Calu3 (cell line): ENCODE measurements at regions not wholly inside any gene's neighbourhood (a gene's known extent, or its start where the extent isn't known, plus 50 kb on each side); places are given as distances from the start of the nearest gene placed in this dataset.

ENCODE experiments used
- BruUV-seq: library from RNA; stranded (reverse); fragments of 400-500 nt; replicated peaks from 2 replicates; lab custom pipeline; 2021; lab: Mats Ljungman, UMichigan
- CTCF ChIA-PET: fragments of 300-600 bp; sonication (Branson Sonifier 250); formaldehyde crosslinking; loops from one replicate; lab custom pipeline; 2022; ENCODE audit warnings: antibody characterized with exemption; lab: Charles Lee
- DNase-seq: peaks from one replicate; pipeline ENCODE4 v3.0.0; 2022
- H3K27ac Mint-ChIP-seq: one replicate; pipeline ENCODE4 v1.8.0; 2022; ENCODE audit warnings: mixed read lengths; ENCODE audit not compliant: unreplicated experiment
- H3K27me3 Mint-ChIP-seq: one replicate; pipeline ENCODE4 v1.8.0; 2022; ENCODE audit warnings: mixed read lengths; ENCODE audit not compliant: unreplicated experiment
- H3K36me3 Mint-ChIP-seq: one replicate; pipeline ENCODE4 v1.8.0; 2022; ENCODE audit warnings: mild to moderate bottlenecking, moderate library complexity, mixed read lengths; ENCODE audit not compliant: insufficient read depth, unreplicated experiment
- H3K4me1 Mint-ChIP-seq: one replicate; pipeline ENCODE4 v1.8.0; 2022; ENCODE audit warnings: mild to moderate bottlenecking, low read depth, mixed read lengths; ENCODE audit not compliant: unreplicated experiment
- H3K4me3 Mint-ChIP-seq: one replicate; pipeline ENCODE4 v1.8.0; 2022; ENCODE audit warnings: mild to moderate bottlenecking, low read depth, moderate library complexity, mixed read lengths; ENCODE audit not compliant: unreplicated experiment
- H3K9me3 Mint-ChIP-seq: one replicate; pipeline ENCODE4 v1.8.0; 2022; ENCODE audit warnings: low read depth, mixed read lengths; ENCODE audit not compliant: unreplicated experiment
- CTCF ChIP-seq: fragments of 200-600 bp; IDR thresholded peaks from one replicate; pipeline ENCODE4 v1.8.0; 2022; ENCODE audit warnings: antibody characterized with exemption; ENCODE audit not compliant: unreplicated experiment
- intact Hi-C: fragments of 100-400 bp; cut with micrococcal nuclease; formaldehyde crosslinking; loops from one replicate; pipeline ENCODE4 v1.10.0; 2022; ENCODE audit not compliant: unreplicated experiment

GRCh38 chr11:69373251-69373635 lies 79.3 kb downstream of the MYEOV start:
- Mint-ChIP-seq H3K4me3 (no peak overlapping the region), H3K27me3 (no peaks in the 10 kb centered on the region), H3K36me3 (peaks cover 55% of the 10 kb centered on the region), H3K27ac (no peak overlapping the region), H3K4me1 (peaks cover 25% of the 10 kb centered on the region), H3K9me3 (peaks cover 9% of the 10 kb centered on the region)
- intact Hi-C loops, result no loop called here
- no peak for TF ChIP-seq CTCF
- DNase-seq, result no peak
- CTCF ChIA-PET, result no interaction called here
- BruUV-seq, result no TSS peak

GRCh38 chr11:69374110-69374945 lies 80.4 kb downstream of the MYEOV start:
- H3K4me3 Mint-ChIP-seq, result no peak overlapping the region
- no peaks in the 10 kb centered on the region for H3K27me3 Mint-ChIP-seq
- intact Hi-C loops, result no loop called here
- no peak for DNase-seq
- H3K27ac Mint-ChIP-seq, result no peak overlapping the region
- peaks cover 14% of the 10 kb centered on the region for H3K4me1 Mint-ChIP-seq
- H3K36me3 Mint-ChIP-seq, result peaks cover 52% of the 10 kb centered on the region
- H3K9me3 Mint-ChIP-seq, result peaks cover 5% of the 10 kb centered on the region
- CTCF ChIA-PET, result no interaction called here
- no peak for TF ChIP-seq CTCF
- BruUV-seq, result no TSS peak

- Mint-ChIP-seq H3K27me3 (no peaks in the 10 kb centered on the region), H3K4me1 (peaks cover 9% of the 10 kb centered on the region), H3K9me3 (peaks cover 2% of the 10 kb centered on the region), H3K36me3 (peaks cover 52% of the 10 kb centered on the region), H3K4me3 (no peak overlapping the region), H3K27ac (peak overlapping the region; percentile 32)
- no peak for TF ChIP-seq CTCF
- no TSS peak for BruUV-seq
- no peak for DNase-seq
- CTCF ChIA-PET, result no interaction called here
- intact Hi-C loops, result no loop called here
Observed at GRCh38 chr11:69374946-69375310, 81.0 kb downstream of the MYEOV start.

- CTCF ChIA-PET, result interaction anchor here (0.8 kb wide), 1 partner anchor 13 kb away, joined by 3 read pairs; no protein-coding TSS in a partner anchor
- no peak for DNase-seq
- no peak overlapping the region for H3K4me3 Mint-ChIP-seq
- H3K27me3 Mint-ChIP-seq, result no peaks in the 10 kb centered on the region
- no peak for TF ChIP-seq CTCF
- H3K4me1 Mint-ChIP-seq, result peaks cover 9% of the 10 kb centered on the region
- peak overlapping the region; percentile 32 for H3K27ac Mint-ChIP-seq
- no TSS peak for BruUV-seq
- no peaks in the 10 kb centered on the region for H3K9me3 Mint-ChIP-seq
- intact Hi-C loops, result no loop called here
- H3K36me3 Mint-ChIP-seq, result peaks cover 52% of the 10 kb centered on the region
Observed at GRCh38 chr11:69375316-69376154, 81.6 kb downstream of the MYEOV start.
